SK-N-SH treated with all-trans-retinoic acid at 6 μM for 48 hours (cell line): ENCODE measurements at regions not wholly inside any gene's neighbourhood (a gene's known extent, or its start where the extent isn't known, plus 50 kb on each side); places are given as distances from the start of the nearest gene placed in this dataset.
"Not testable (repeated sequence)": the region's sequence is repeated elsewhere in the genome, so short reads cannot be mapped to it uniquely, and the experiment has no call there.

ENCODE experiments used
- ATAC-seq: fragments of 200-7000 bp; cut with Tn5 transposase; 3 replicates; pipeline ENCODE4 v1.9.1; 2020; ENCODE audit warnings: mild to moderate bottlenecking, moderate library complexity
- ARNTL ChIP-seq: fragments of 450-650 bp; formaldehyde crosslinking; IDR thresholded peaks from 2 replicates; pipeline ENCODE4 v1.5.0; 2020; ENCODE audit warnings: low read depth, mild to moderate bottlenecking, moderate library complexity, borderline replicate concordance
- BACH2 ChIP-seq: fragments of 250-450 bp; sonication (Bioruptor Pico); IDR thresholded peaks from 2 replicates; pipeline ENCODE4 v1.9.0; 2021; ENCODE audit warnings: mild to moderate bottlenecking, borderline replicate concordance
- CREB5 ChIP-seq: fragments of 250-450 bp; sonication (Bioruptor Pico); IDR thresholded peaks from 2 replicates; pipeline ENCODE4 v1.5.1; 2020; ENCODE audit warnings: low read depth, mild to moderate bottlenecking, moderate library complexity
- CSDC2 ChIP-seq: fragments of 250-450 bp; sonication (Bioruptor Pico); IDR thresholded peaks from 2 replicates; pipeline ENCODE4 v1.5.0; 2020; ENCODE audit warnings: mild to moderate bottlenecking, moderate library complexity
- CSRNP3 ChIP-seq: fragments of 250-450 bp; sonication (Bioruptor Pico); IDR thresholded peaks from 2 replicates; pipeline ENCODE4 v1.5.1; 2021; ENCODE audit warnings: mild to moderate bottlenecking, moderate library complexity
- ESRRG ChIP-seq: fragments of 250-450 bp; sonication (Bioruptor Pico); IDR thresholded peaks from 2 replicates; pipeline ENCODE4 v1.6.1; 2021; ENCODE audit warnings: mild to moderate bottlenecking
- ISL1 ChIP-seq: fragments of 250-450 bp; sonication (Bioruptor Pico); IDR thresholded peaks from 2 replicates; pipeline ENCODE4 v2.1.2; 2022; ENCODE audit warnings: mild to moderate bottlenecking, moderate library complexity
- OSR1 ChIP-seq: fragments of 250-450 bp; sonication (Bioruptor Pico); IDR thresholded peaks from 2 replicates; pipeline ENCODE4 v1.8.0; 2022; ENCODE audit warnings: moderate library complexity, mild to moderate bottlenecking, inconsistent platforms
- PATZ1 ChIP-seq: fragments of 250-450 bp; sonication (Bioruptor Pico); IDR thresholded peaks from 2 replicates; pipeline ENCODE4 v1.8.0; 2020; ENCODE audit warnings: mild to moderate bottlenecking, moderate library complexity, borderline replicate concordance
- PPARA ChIP-seq: fragments of 250-450 bp; sonication (Bioruptor Pico); IDR thresholded peaks from 2 replicates; pipeline ENCODE4 v1.5.0; 2020; ENCODE audit warnings: mild to moderate bottlenecking, borderline replicate concordance
- RARB ChIP-seq: fragments of 250-450 bp; sonication (Bioruptor Pico); IDR thresholded peaks from 2 replicates; pipeline ENCODE4 v1.8.0; 2021; ENCODE audit warnings: mild to moderate bottlenecking, moderate library complexity
- SNAI2 ChIP-seq: fragments of 250-450 bp; sonication (Bioruptor Pico); IDR thresholded peaks from 2 replicates; pipeline ENCODE4 v1.5.0; 2020; ENCODE audit warnings: mild to moderate bottlenecking, moderate library complexity
- TCF4 ChIP-seq: fragments of 250-450 bp; sonication (Bioruptor Pico); IDR thresholded peaks from 2 replicates; pipeline ENCODE4 v1.8.0; 2021; ENCODE audit warnings: mild to moderate bottlenecking, moderate library complexity, borderline replicate concordance
- ZC3H10 ChIP-seq: fragments of 250-450 bp; sonication (Bioruptor Pico); IDR thresholded peaks from 2 replicates; pipeline ENCODE4 v1.5.1; 2021; ENCODE audit warnings: mild to moderate bottlenecking, moderate library complexity
- ZFP3 ChIP-seq: fragments of 250-450 bp; sonication (Bioruptor Pico); IDR thresholded peaks from 2 replicates; pipeline ENCODE4 v1.5.0; 2020; ENCODE audit warnings: mild to moderate bottlenecking, moderate library complexity
- ZFP30 ChIP-seq: fragments of 450-650 bp; formaldehyde crosslinking; IDR thresholded peaks from 2 replicates; pipeline ENCODE4 v1.5.0; 2022; ENCODE audit warnings: mild to moderate bottlenecking, moderate library complexity
- ZNF565 ChIP-seq: fragments of 450-650 bp; formaldehyde crosslinking; conservative IDR thresholded peaks from 2 replicates; pipeline ENCODE4 v1.5.0; 2020; ENCODE audit warnings: low read depth, mild to moderate bottlenecking, moderate library complexity
- ZNF8 ChIP-seq: fragments of 450-650 bp; formaldehyde crosslinking; IDR thresholded peaks from 2 replicates; pipeline ENCODE4 v1.5.0; 2020; ENCODE audit warnings: mild to moderate bottlenecking, moderate library complexity

GRCh38 chr5:91302958-91303357 is 80.2 kb downstream of the ARRDC3 start:
- no peak for ATAC-seq

GRCh38 chr5:91302305-91302704 is 80.8 kb downstream of the ARRDC3 start:
- TF ChIP-seq CREB5 (CRISPR knock-in tag) (no peak), ZFP30 (no peak), ESRRG (CRISPR knock-in tag) (no peak), ZFP3 (CRISPR knock-in tag) (no peak), RARB (CRISPR knock-in tag) (no peak), TCF4 (CRISPR knock-in tag) (no peak), ZNF565 (no peak), SNAI2 (CRISPR knock-in tag) (no peak), OSR1 (CRISPR knock-in tag) (no peak), CSDC2 (CRISPR knock-in tag) (no peak), PPARA (CRISPR knock-in tag) (no peak)
- no peak for ATAC-seq

More at GRCh38 chr5:91302958-91303357, 80.2 kb downstream of the ARRDC3 start:
- no peak for TF ChIP-seq TCF4 (CRISPR knock-in tag)
- TF ChIP-seq OSR1 (CRISPR knock-in tag) = no peak
- no peak for TF ChIP-seq CSDC2 (CRISPR knock-in tag)
- TF ChIP-seq ZNF565 = no peak
- TF ChIP-seq ZFP3 (CRISPR knock-in tag) = no peak
- no peak for TF ChIP-seq ZC3H10 (CRISPR knock-in tag)
- no peak for TF ChIP-seq ZNF8 (CRISPR knock-in tag)

GRCh38 chr5:91301106-91301846 is 81.8 kb downstream of the ARRDC3 start:
- TF ChIP-seq TCF4 (CRISPR knock-in tag) (no peak), PATZ1 (CRISPR knock-in tag) (no peak), SNAI2 (CRISPR knock-in tag) (no peak), ZC3H10 (CRISPR knock-in tag) (no peak), ESRRG (CRISPR knock-in tag) (no peak), CSRNP3 (no peak), OSR1 (CRISPR knock-in tag) (no peak), BACH2 (CRISPR knock-in tag) (no peak), ZFP30 (no peak), ISL1 (CRISPR knock-in tag) (no peak), RARB (CRISPR knock-in tag) (no peak)
- ATAC-seq = no peak

- no peak for ATAC-seq
- TF ChIP-seq BACH2 (CRISPR knock-in tag) = no peak
- TF ChIP-seq ARNTL (CRISPR knock-in tag) = no peak
These were observed 85.1 kb downstream of the ARRDC3 start for GRCh38 chr5:91297994-91298393.

- ATAC-seq = no peak
- TF ChIP-seq ARNTL (CRISPR knock-in tag) (no peak), ZNF8 (CRISPR knock-in tag) (no peak), ZFP3 (CRISPR knock-in tag) (no peak), PATZ1 (CRISPR knock-in tag) (no peak)
- TF ChIP-seq, all 23 proteins: peak for 0
These were observed 86.4 kb downstream of the ARRDC3 start for GRCh38 chr5:91296674-91297143.

GRCh38 chr5:91296102-91296501 is 87.0 kb downstream of the ARRDC3 start:
- ATAC-seq = not testable (repeated sequence)
